Endodermal cell (in vitro differentiated cells): ENCODE measurements at regions not wholly inside any gene's neighbourhood (a gene's known extent, or its start where the extent isn't known, plus 50 kb on each side); places are given as distances from the start of the nearest gene placed in this dataset.

ENCODE experiments used
- DNase-seq: peaks from one replicate; pipeline ENCODE4 v3.0.0-alpha.2; 2017
- H3K27ac ChIP-seq: 2 replicates; pipeline ENCODE4 v1.5.1; 2013; ENCODE audit warnings: mild to moderate bottlenecking, low read depth, low read length, moderate library complexity
- H3K27me3 ChIP-seq: 2 replicates; pipeline ENCODE4 v1.6.1; 2013; ENCODE audit warnings: mild to moderate bottlenecking, low read length, moderate library complexity; ENCODE audit not compliant: insufficient read depth, control insufficient read depth, poor library complexity, severe bottlenecking
- H3K36me3 ChIP-seq: 2 replicates; pipeline ENCODE4 v1.7.0; 2013; ENCODE audit warnings: mild to moderate bottlenecking, low read length, moderate library complexity; ENCODE audit not compliant: control insufficient read depth, insufficient read depth
- H3K4me1 ChIP-seq: one replicate; pipeline ENCODE4 v1.7.0; 2013; ENCODE audit warnings: low read length; ENCODE audit not compliant: control insufficient read depth, insufficient read depth
- H3K4me3 ChIP-seq: 2 replicates; pipeline ENCODE4 v1.5.1; 2013; ENCODE audit warnings: mild to moderate bottlenecking, low read length, moderate library complexity
- H3K9ac ChIP-seq: 2 replicates; pipeline ENCODE4 v1.6.1; 2013; ENCODE audit warnings: mild to moderate bottlenecking, low read length, moderate library complexity; ENCODE audit not compliant: poor library complexity, severe bottlenecking; ENCODE audit errors: extremely low read depth
- H3K9me3 ChIP-seq: 2 replicates; pipeline ENCODE4 v1.6.1; 2013; ENCODE audit warnings: mild to moderate bottlenecking, low read length, moderate library complexity; ENCODE audit not compliant: control insufficient read depth
- H3K27ac Mint-ChIP-seq: 2 replicates; pipeline ENCODE4 v1.8.0; 2020; ENCODE audit warnings: mixed read lengths
- H3K27me3 Mint-ChIP-seq: 2 replicates; pipeline ENCODE4 v1.8.0; 2021; ENCODE audit warnings: mild to moderate bottlenecking, mixed read lengths; ENCODE audit not compliant: insufficient read depth
- H3K36me3 Mint-ChIP-seq: 2 replicates; pipeline ENCODE4 v1.8.0; 2020; ENCODE audit warnings: low read depth, mixed read lengths
- H3K4me1 Mint-ChIP-seq: 2 replicates; pipeline ENCODE4 v1.8.0; 2020; ENCODE audit warnings: mixed read lengths
- H3K4me3 Mint-ChIP-seq: 2 replicates; pipeline ENCODE4 v1.8.0; 2020; ENCODE audit warnings: mild to moderate bottlenecking, moderate library complexity, mixed read lengths
- H3K9me3 Mint-ChIP-seq: 2 replicates; pipeline ENCODE4 v1.8.0; 2020; ENCODE audit warnings: mild to moderate bottlenecking, mixed read lengths
- CTCF ChIP-seq: fragments of 200-600 bp; sonication (generic); conservative IDR thresholded peaks from 2 replicates; pipeline ENCODE4 v1.5.0; 2021; ENCODE audit warnings: antibody characterized with exemption, mild to moderate bottlenecking
- WGBS, 2 experiments: methylation state at CpG; one replicate each; pipeline versions ENCODE4 v1.1.5 to v1.1.7; 2013; ENCODE audit warnings: missing lambda C conversion rate in 2 of 2, mixed read lengths in 1 of 2; ENCODE audit not compliant: insufficient coverage in 1 of 2, insufficient read length in 1 of 2; 5-methylcytosine and 5-hydroxymethylcytosine counted together

- no peak overlapping the region for H3K27ac Mint-ChIP-seq
- H3K27ac ChIP-seq = no peak overlapping the region
- no peaks in the 10 kb centered on the region for H3K36me3 Mint-ChIP-seq
- H3K36me3 ChIP-seq = no peaks in the 10 kb centered on the region
- no peak overlapping the region for H3K4me3 ChIP-seq
- H3K9ac ChIP-seq = no peak overlapping the region
- H3K9me3 ChIP-seq = no peaks in the 10 kb centered on the region
- no peak for TF ChIP-seq CTCF
- H3K27me3 Mint-ChIP-seq = no peaks in the 10 kb centered on the region
- no peak overlapping the region for H3K4me3 Mint-ChIP-seq
- no peaks in the 10 kb centered on the region for H3K9me3 Mint-ChIP-seq
- H3K4me1 ChIP-seq = no peaks in the 10 kb centered on the region
- H3K27me3 ChIP-seq = no peaks in the 10 kb centered on the region
- peaks cover 6% of the 10 kb centered on the region for H3K4me1 Mint-ChIP-seq
- WGBS, 2 experiments = 94 to 95% methylated on average over 7 to 11 of the region's 11 CpGs
- DNase-seq = no peak
Observed at GRCh38 chr4:182015014-182015413, 228.2 kb upstream of the TENM3 start.

GRCh38 chr4:182015893-182016292, 227.3 kb upstream of the TENM3 start:
- Histone ChIP-seq H3K27me3 (no peaks in the 10 kb centered on the region), H3K9me3 (no peaks in the 10 kb centered on the region), H3K36me3 (no peaks in the 10 kb centered on the region), H3K4me1 (no peaks in the 10 kb centered on the region), H3K4me3 (no peak overlapping the region), H3K27ac (no peak overlapping the region), H3K9ac (no peak overlapping the region)
- H3K27ac Mint-ChIP-seq = no peak overlapping the region
- H3K36me3 Mint-ChIP-seq = no peaks in the 10 kb centered on the region
- no peak overlapping the region for H3K4me3 Mint-ChIP-seq
- no peaks in the 10 kb centered on the region for H3K9me3 Mint-ChIP-seq
- H3K27me3 Mint-ChIP-seq = no peaks in the 10 kb centered on the region
- DNase-seq = no peak
- TF ChIP-seq CTCF = no peak
- WGBS, 2 experiments = 87 to 94% methylated on average over 6 of the region's 6 CpGs
- peaks cover 6% of the 10 kb centered on the region for H3K4me1 Mint-ChIP-seq

GRCh38 chr4:182017038-182017437, 226.2 kb upstream of the TENM3 start:
- Mint-ChIP-seq H3K4me1 (peaks cover 6% of the 10 kb centered on the region), H3K4me3 (no peak overlapping the region), H3K9me3 (no peaks in the 10 kb centered on the region), H3K27me3 (no peaks in the 10 kb centered on the region), H3K36me3 (no peaks in the 10 kb centered on the region), H3K27ac (no peak overlapping the region)
- H3K4me1 ChIP-seq = no peaks in the 10 kb centered on the region
- no peak overlapping the region for H3K4me3 ChIP-seq
- no peak overlapping the region for H3K9ac ChIP-seq
- DNase-seq = no peak
- H3K9me3 ChIP-seq = no peaks in the 10 kb centered on the region
- H3K27ac ChIP-seq = no peak overlapping the region
- TF ChIP-seq CTCF = no peak
- no peaks in the 10 kb centered on the region for H3K27me3 ChIP-seq
- WGBS, 2 experiments = 83 to 97% methylated on average over 1 to 4 of the region's 5 CpGs
- no peaks in the 10 kb centered on the region for H3K36me3 ChIP-seq
